Choroid plexus epithelial cell (primary cell): ENCODE measurements at regions not wholly inside any gene's neighbourhood (a gene's known extent, or its start where the extent isn't known, plus 50 kb on each side); places are given as distances from the start of the nearest gene placed in this dataset.
A peak's percentile ranks its signal among the peaks of the same experiment; 100 is the strongest.

ENCODE experiments used
- DNase-seq: peaks from one replicate; pipeline ENCODE4 v3.0.0-alpha.2; 2010; ENCODE audit warnings: low read depth
- H3K4me3 ChIP-seq: 2 replicates; pipeline ENCODE4 v1.5.1; 2011; ENCODE audit warnings: low read depth, mild to moderate bottlenecking, control low read depth, low read length, moderate library complexity
- TF ChIP-seq, protein P1 (sequence below): conservative IDR thresholded peaks from 2 replicates; pipeline ENCODE4 v1.5.1; 2011; ENCODE audit warnings: low read depth, mild to moderate bottlenecking, control low read depth, inconsistent platforms, low read length, moderate library complexity

DNA sequence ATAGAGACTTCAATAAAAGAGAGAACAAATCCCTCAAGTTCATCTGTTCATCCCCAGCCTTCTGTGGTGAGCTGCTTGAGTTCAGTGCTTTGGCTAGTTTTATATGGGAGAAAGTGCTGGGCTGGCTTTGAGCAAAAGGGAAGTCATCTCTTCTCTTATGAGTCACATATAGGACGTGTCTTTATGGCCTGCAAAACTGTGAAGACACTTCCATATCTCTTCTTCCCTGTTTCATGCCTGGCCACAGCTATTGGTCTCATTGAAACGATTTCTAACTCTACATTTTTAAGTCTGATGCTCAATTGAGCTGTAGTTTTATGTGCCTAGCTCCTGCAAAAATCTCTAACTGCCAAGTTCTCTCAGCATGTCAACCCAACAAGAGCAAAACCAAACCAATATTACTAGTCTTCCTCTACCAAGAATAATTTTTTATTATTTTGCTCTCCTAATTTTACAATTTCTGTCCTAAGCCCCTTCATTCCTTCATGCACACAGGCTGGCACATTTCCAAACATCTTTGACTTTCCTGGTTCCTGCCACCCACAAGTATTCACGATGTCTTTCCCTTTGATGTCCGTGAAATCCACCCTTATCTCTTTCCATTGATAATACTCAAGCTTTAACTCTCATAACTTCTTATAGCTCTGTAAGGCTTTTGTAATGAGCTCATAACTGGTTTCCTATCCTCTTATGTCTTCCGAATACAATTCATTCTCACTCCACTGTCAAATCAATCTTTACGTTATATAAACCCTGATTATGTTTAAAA, 165.3 kb downstream of the BTC start:
- DNase-seq, result no peak
- TF ChIP-seq, protein P1, sequence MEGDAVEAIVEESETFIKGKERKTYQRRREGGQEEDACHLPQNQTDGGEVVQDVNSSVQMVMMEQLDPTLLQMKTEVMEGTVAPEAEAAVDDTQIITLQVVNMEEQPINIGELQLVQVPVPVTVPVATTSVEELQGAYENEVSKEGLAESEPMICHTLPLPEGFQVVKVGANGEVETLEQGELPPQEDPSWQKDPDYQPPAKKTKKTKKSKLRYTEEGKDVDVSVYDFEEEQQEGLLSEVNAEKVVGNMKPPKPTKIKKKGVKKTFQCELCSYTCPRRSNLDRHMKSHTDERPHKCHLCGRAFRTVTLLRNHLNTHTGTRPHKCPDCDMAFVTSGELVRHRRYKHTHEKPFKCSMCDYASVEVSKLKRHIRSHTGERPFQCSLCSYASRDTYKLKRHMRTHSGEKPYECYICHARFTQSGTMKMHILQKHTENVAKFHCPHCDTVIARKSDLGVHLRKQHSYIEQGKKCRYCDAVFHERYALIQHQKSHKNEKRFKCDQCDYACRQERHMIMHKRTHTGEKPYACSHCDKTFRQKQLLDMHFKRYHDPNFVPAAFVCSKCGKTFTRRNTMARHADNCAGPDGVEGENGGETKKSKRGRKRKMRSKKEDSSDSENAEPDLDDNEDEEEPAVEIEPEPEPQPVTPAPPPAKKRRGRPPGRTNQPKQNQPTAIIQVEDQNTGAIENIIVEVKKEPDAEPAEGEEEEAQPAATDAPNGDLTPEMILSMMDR, result no peak
- H3K4me3 ChIP-seq, result no peak overlapping the region

DNA sequence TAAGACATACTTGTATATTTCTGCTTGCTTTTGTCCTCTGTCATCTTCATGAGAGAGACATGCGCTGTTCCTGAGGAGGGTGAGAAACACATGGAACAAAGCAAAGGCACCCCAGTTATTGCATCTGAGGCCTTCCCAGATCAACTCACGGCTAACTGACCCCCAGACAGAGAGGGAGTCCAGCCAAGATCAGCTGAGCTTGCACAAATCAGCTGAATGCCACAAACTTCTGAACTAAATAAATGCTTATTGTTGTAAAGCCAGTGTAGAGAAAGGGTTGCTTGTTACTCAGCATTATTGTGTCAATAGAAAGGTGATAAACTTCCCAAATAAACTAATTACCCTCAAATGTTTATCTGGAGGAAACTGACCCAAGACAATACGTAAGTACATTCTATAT, 163.8 kb downstream of the BTC start:
- TF ChIP-seq, protein P1, result no peak
- no peak overlapping the region for H3K4me3 ChIP-seq
- DNase-seq, result no peak

DNA sequence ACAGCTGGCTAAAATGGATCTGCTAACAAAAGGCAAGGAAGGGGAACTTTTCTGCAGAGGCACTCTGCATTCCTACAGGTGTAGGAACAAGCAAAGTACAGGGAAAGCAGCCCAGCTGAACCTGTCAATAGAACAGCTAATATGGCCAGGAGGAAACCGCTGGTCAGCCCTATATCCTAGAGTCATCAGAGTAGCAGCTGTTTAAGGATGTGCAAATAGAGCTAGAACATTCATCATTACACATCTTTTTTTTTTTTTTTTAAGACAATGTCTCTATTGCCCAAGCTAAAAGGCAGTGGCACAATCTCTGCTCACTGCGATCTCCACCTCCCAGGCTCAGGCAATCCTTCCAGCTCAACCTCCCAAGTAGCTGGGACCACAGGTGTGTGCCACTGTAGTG, 163.0 kb downstream of the BTC start:
- peak; percentile 72 for DNase-seq
- no peak overlapping the region for H3K4me3 ChIP-seq
- TF ChIP-seq, protein P1, result no peak

DNA sequence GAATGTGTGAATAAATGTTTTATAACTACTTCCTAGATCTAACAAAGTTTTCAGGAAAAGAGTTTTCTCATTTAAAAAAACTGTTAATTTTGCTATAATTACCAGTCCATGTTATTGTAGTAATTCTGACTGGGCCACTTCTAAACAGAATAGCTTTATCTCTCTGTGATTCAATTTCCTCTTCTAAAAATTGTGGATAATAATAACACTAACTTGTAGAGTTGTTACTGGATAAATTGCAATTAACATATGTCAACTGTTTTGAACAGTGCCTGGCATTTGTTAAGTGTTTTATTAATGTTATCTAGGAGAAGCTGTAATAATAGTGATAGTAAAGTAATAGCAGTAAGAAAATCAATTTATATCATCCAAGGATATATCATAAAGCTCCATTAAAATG, 162.3 kb downstream of the BTC start:
- TF ChIP-seq, protein P1, result no peak
- DNase-seq, result no peak
- no peak overlapping the region for H3K4me3 ChIP-seq

DNA sequence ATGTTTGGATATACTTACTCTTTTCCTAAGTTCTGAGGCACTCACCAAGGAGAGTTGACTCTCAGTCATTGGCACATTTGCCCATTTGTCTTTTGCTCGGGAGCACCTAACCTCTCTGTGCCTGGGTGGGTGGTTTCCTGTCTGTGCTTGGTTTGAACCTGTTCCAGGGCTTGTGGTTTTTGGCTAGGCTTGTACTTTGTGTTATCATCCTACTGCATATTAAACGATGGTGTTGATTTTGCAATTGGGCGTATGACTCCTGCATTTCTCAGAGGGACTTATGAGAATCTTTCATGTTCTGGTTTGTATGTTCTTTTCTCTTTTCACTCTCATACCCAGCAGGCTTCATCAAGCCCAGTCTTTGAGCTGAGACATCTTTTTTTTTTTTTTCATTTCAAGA, 161.7 kb downstream of the BTC start:
- TF ChIP-seq, protein P1, result no peak
- peak; percentile 99 for DNase-seq
- H3K4me3 ChIP-seq, result no peak overlapping the region

DNA sequence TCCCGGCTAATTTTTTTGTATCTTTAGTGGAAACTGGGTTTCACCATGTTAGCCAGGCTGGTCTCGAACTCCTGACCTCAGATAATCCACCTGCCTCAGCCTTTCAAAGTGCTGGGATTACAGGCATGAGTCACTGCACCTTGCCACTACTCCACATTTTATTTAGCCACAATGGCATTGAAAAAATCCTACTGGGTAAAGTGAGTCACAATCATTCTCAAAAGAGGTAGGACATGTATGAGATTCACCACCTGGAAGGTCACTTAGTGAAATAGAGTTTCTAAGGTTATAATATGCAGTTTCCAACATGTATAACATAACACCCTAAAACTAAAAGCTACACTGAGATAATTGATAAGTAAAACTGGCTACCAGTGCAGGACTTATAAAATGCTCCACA, 159.2 kb downstream of the BTC start:
- DNase-seq, result no peak
- H3K4me3 ChIP-seq, result no peak overlapping the region
- TF ChIP-seq, protein P1, result no peak

DNA sequence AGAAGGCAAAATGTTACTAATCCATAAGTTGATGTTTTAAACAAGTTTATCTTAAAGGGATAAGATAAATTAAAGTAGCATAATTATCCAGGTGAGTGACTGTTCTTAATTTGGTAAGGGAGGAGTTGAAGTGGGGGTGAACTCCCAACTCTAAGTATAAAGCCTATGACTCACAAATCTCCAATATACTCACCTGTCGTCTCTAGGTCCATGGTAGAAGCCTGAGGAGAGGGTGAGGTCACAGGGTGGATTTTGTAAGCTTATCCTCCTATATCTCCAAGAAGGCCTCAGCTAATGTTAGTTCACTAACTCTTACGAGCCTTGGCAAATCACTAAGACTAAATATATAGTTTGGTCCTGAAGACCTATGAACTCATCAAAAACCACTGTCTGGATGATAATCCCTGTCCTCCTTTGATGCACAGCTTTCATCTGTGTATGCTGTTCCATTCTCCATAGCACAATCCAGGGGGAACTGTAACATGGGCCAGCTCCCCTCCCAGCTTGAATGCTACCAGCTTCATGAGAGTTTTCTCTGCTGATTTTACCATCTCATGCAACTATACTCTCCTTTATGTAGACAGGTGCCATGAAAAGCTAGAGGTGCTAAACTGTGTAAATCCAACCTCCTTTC, 158.7 kb downstream of the BTC start:
- no peak for DNase-seq
- TF ChIP-seq, protein P1, result no peak
- no peak overlapping the region for H3K4me3 ChIP-seq
